Cardiac fibroblast (primary cell): ENCODE measurements at regions not wholly inside any gene's neighbourhood (a gene's known extent, or its start where the extent isn't known, plus 50 kb on each side); places are given as distances from the start of the nearest gene placed in this dataset.
"Not testable (repeated sequence)": the region's sequence is repeated elsewhere in the genome, so short reads cannot be mapped to it uniquely, and the experiment has no call there.

ENCODE experiments used
- DNase-seq, 2 donors: peaks; one replicate each; pipeline versions ENCODE4 v3.0.0 to v3.0.0-alpha.2; 2010; ENCODE audit warnings: low read depth in 2 of 2
- H3K4me3 ChIP-seq, 2 donors: replicated peaks in 1 of 2; 1 replicate in 1 of 2; 2 replicates in 1 of 2; pipeline ENCODE4 v1.5.1; 2011; ENCODE audit warnings: low read depth in 2 of 2, low read length in 2 of 2, mild to moderate bottlenecking in 2 of 2, moderate library complexity in 1 of 2
- CTCF ChIP-seq: IDR thresholded peaks from one replicate; pipeline ENCODE4 v1.5.1; 2011; ENCODE audit warnings: low read depth, mild to moderate bottlenecking, low read length, inconsistent platforms

- no peak for DNase-seq
- no peak overlapping the region for H3K4me3 ChIP-seq
- TF ChIP-seq CTCF, result no peak
Observed at GRCh38 chr9:78900500-78900899, 603.6 kb downstream of the PSAT1 start.

GRCh38 chr9:78902051-78902450 is 605.1 kb downstream of the PSAT1 start:
- H3K4me3 ChIP-seq, result no peak overlapping the region
- no peak for TF ChIP-seq CTCF
- DNase-seq, result no peak

- no peak for TF ChIP-seq CTCF
- peak in 1 of 2 donors; percentile 61 for DNase-seq
- no peak overlapping the region for H3K4me3 ChIP-seq
Observed at GRCh38 chr9:78903581-78903980, 606.7 kb downstream of the PSAT1 start.

GRCh38 chr9:78904686-78905085 is 607.8 kb downstream of the PSAT1 start:
- no peak overlapping the region for H3K4me3 ChIP-seq
- no peak for DNase-seq
- no peak for TF ChIP-seq CTCF

- no peak for DNase-seq
- no peak for TF ChIP-seq CTCF
- H3K4me3 ChIP-seq, result no peak overlapping the region
Observed at GRCh38 chr9:78905387-78905786, 608.5 kb downstream of the PSAT1 start.

GRCh38 chr9:78905986-78906755 is 609.2 kb downstream of the PSAT1 start:
- H3K4me3 ChIP-seq, result no peak overlapping the region
- no peak for DNase-seq
- no peak for TF ChIP-seq CTCF

GRCh38 chr9:78909566-78909965 is 612.6 kb downstream of the PSAT1 start:
- H3K4me3 ChIP-seq, result no peak overlapping the region

GRCh38 chr9:78916884-78917283 is 620.0 kb downstream of the PSAT1 start:
- not testable (repeated sequence) for DNase-seq, H3K4me3 ChIP-seq

More at GRCh38 chr9:78909566-78909965, 612.6 kb downstream of the PSAT1 start:
- no peak for TF ChIP-seq CTCF
- DNase-seq, result peak in 1 of 2 donors; percentile 70
